IMR-90 (cell line): ENCODE measurements at regions not wholly inside any gene's neighbourhood (a gene's known extent, or its start where the extent isn't known, plus 50 kb on each side); places are given as distances from the start of the nearest gene placed in this dataset.

Experiments
- ATAC-seq: fragments of 200-7000 bp; cut with Tn5 transposase; 2 replicates; pipeline ENCODE4 v1.9.1; 2020; ENCODE audit warnings: low read depth, mild to moderate bottlenecking, moderate library complexity
- BruUV-seq: library from RNA; stranded (reverse); fragments of 400-500 nt; replicated peaks from 2 replicates; lab custom pipeline; 2021; lab: Mats Ljungman, UMichigan
- CTCF ChIA-PET: fragments of 300-600 bp; formaldehyde crosslinking; extraction: SDS; loops from one replicate; lab custom pipeline; 2021; ENCODE audit warnings: antibody characterized with exemption; lab: Yijun Ruan, JAX
- POLR2A ChIA-PET: fragments of 300-600 bp; sonication (Branson Sonifier 250); formaldehyde crosslinking; loops from one replicate; lab custom pipeline; 2022; ENCODE audit warnings: antibody characterized with exemption; ENCODE audit not compliant: unreplicated experiment; lab: Charles Lee
- DNase-seq: peaks from one replicate; pipeline ENCODE4 v3.0.0; 2013
- H2AFZ ChIP-seq: replicated peaks from 2 replicates; pipeline ENCODE3; 2013; ENCODE audit warnings: low read length, mild to moderate bottlenecking; ENCODE audit not compliant: poor library complexity
- H2AK5ac ChIP-seq: 2 replicates; pipeline ENCODE4 v1.6.1; 2013; ENCODE audit warnings: low read depth, low read length, inconsistent platforms
- H2AK9ac ChIP-seq: replicated peaks from 2 replicates; pipeline ENCODE3; 2013; ENCODE audit warnings: mild to moderate bottlenecking, low read depth, low read length, moderate library complexity; ENCODE audit not compliant: poor library complexity
- H2BK120ac ChIP-seq: 2 replicates; pipeline ENCODE4 v1.6.1; 2013; ENCODE audit warnings: low read depth, low read length, inconsistent platforms
- H2BK15ac ChIP-seq: 3 replicates; pipeline ENCODE4 v1.6.1; 2013; ENCODE audit warnings: low read depth, low read length, inconsistent platforms
- H2BK20ac ChIP-seq: 2 replicates; pipeline ENCODE4 v1.6.1; 2013; ENCODE audit warnings: low read depth, mild to moderate bottlenecking, inconsistent platforms, low read length, moderate library complexity
- H2BK5ac ChIP-seq: 2 replicates; pipeline ENCODE4 v1.6.1; 2013; ENCODE audit warnings: mild to moderate bottlenecking, low read depth, low read length, inconsistent platforms; ENCODE audit not compliant: poor library complexity, severe bottlenecking
- H3K14ac ChIP-seq: replicated peaks from 2 replicates; pipeline ENCODE4 v1.6.1; 2013; ENCODE audit warnings: low read depth, low read length, inconsistent platforms
- H3K18ac ChIP-seq: 2 replicates; pipeline ENCODE4 v1.6.1; 2013; ENCODE audit warnings: low read depth, low read length, control low read depth
- H3K23ac ChIP-seq: 2 replicates; pipeline ENCODE4 v1.6.1; 2013; ENCODE audit warnings: low read depth, low read length, inconsistent platforms
- H3K27ac ChIP-seq: 2 replicates; pipeline ENCODE4 v1.5.1; 2013; ENCODE audit warnings: mild to moderate bottlenecking, control low read depth, low read length; ENCODE audit not compliant: insufficient read depth
- H3K27me3 ChIP-seq: 2 replicates; pipeline ENCODE4 v1.6.1; 2013; ENCODE audit warnings: low read length; ENCODE audit not compliant: control insufficient read depth, insufficient read depth
- H3K36me3 ChIP-seq: 2 replicates; pipeline ENCODE4 v1.6.1; 2013; ENCODE audit warnings: low read length, mixed read lengths; ENCODE audit not compliant: control insufficient read depth, insufficient read depth
- H3K4ac ChIP-seq: 2 replicates; pipeline ENCODE4 v1.6.1; 2013; ENCODE audit warnings: low read depth, low read length, inconsistent platforms
- H3K4me1 ChIP-seq: 2 replicates; pipeline ENCODE4 v1.6.1; 2013; ENCODE audit warnings: low read length, mixed read lengths; ENCODE audit not compliant: control insufficient read depth, insufficient read depth
- H3K4me2 ChIP-seq: 2 replicates; pipeline ENCODE4 v1.6.1; 2013; ENCODE audit warnings: low read depth, mild to moderate bottlenecking, control low read depth, low read length, moderate library complexity
- H3K4me3 ChIP-seq: 2 replicates; pipeline ENCODE4 v1.5.1; 2013; ENCODE audit warnings: low read depth, mild to moderate bottlenecking, control low read depth, low read length, moderate library complexity; ENCODE audit not compliant: insufficient read depth
- H3K56ac ChIP-seq: 2 replicates; pipeline ENCODE4 v1.6.1; 2013; ENCODE audit warnings: low read length, inconsistent platforms; ENCODE audit not compliant: insufficient read depth; ENCODE audit errors: extremely low read depth
- H3K79me1 ChIP-seq, 2 experiments: 2 replicates each; pipeline ENCODE4 v1.6.1; 2013; ENCODE audit warnings: low read length in 2 of 2, inconsistent platforms in 1 of 2, low read depth in 1 of 2
- H3K9ac ChIP-seq: 2 replicates; pipeline ENCODE4 v1.6.1; 2013; ENCODE audit warnings: low read depth, low read length, control low read depth
- H3K9me1 ChIP-seq: 2 replicates; pipeline ENCODE4 v1.6.1; 2013; ENCODE audit warnings: low read length, inconsistent platforms; ENCODE audit not compliant: insufficient read depth
- H3K9me3 ChIP-seq: 2 replicates; pipeline ENCODE4 v1.6.1; 2013; ENCODE audit warnings: low read length; ENCODE audit not compliant: control insufficient read depth, insufficient read depth
- H4K20me1 ChIP-seq: 2 replicates; pipeline ENCODE4 v1.6.1; 2013; ENCODE audit warnings: low read length, inconsistent platforms; ENCODE audit not compliant: insufficient read depth
- H4K5ac ChIP-seq: 2 replicates; pipeline ENCODE4 v1.6.1; 2013; ENCODE audit warnings: mild to moderate bottlenecking, low read depth, low read length, control low read depth
- H4K8ac ChIP-seq, 2 experiments: 2 replicates each; pipeline ENCODE4 v1.6.1; 2013; ENCODE audit warnings: low read depth in 2 of 2, low read length in 2 of 2, control low read depth in 1 of 2, inconsistent platforms in 1 of 2
- H4K91ac ChIP-seq: 2 replicates; pipeline ENCODE4 v1.6.1; 2013; ENCODE audit warnings: low read depth, low read length, inconsistent platforms; ENCODE audit not compliant: insufficient read depth
- BHLHE40 ChIP-seq: fragments of 150-350 bp; IDR thresholded peaks from 2 replicates; pipeline ENCODE4 v1.6.1; 2016; ENCODE audit warnings: mild to moderate bottlenecking, low read depth, low read length
- CEBPB ChIP-seq: IDR thresholded peaks from 2 replicates; pipeline ENCODE4 v1.6.1; 2012; ENCODE audit warnings: low read depth, low read length, improper control_type of control experiment
- CHD1 ChIP-seq: IDR thresholded peaks from 2 replicates; pipeline ENCODE4 v1.6.1; 2012; ENCODE audit warnings: low read depth, low read length, improper control_type of control experiment
- CTCF ChIP-seq: conservative IDR thresholded peaks from 2 replicates; pipeline ENCODE4 v1.5.1; 2012; ENCODE audit warnings: mild to moderate bottlenecking, low read depth, low read length, improper control_type of control experiment
- ELK1 ChIP-seq: fragments of 150-350 bp; IDR thresholded peaks from 2 replicates; pipeline ENCODE4 v1.6.1; 2016; ENCODE audit warnings: low read depth, mild to moderate bottlenecking, low read length, moderate library complexity, borderline replicate concordance
- FOS ChIP-seq: fragments of 150-350 bp; IDR thresholded peaks from 2 replicates; pipeline ENCODE4 v1.6.1; 2016; ENCODE audit warnings: low read depth, low read length
- MAFK ChIP-seq: IDR thresholded peaks from 2 replicates; pipeline ENCODE4 v1.6.1; 2012; ENCODE audit warnings: low read depth, low read length, improper control_type of control experiment
- MAZ ChIP-seq: IDR thresholded peaks from 2 replicates; pipeline ENCODE4 v1.6.1; 2012; ENCODE audit warnings: low read depth, mild to moderate bottlenecking, low read length, improper control_type of control experiment, moderate library complexity, borderline replicate concordance
- MXI1 ChIP-seq: IDR thresholded peaks from 2 replicates; pipeline ENCODE4 v1.6.1; 2012; ENCODE audit warnings: low read depth, mild to moderate bottlenecking, low read length, moderate library complexity, borderline replicate concordance
- NFE2L2 ChIP-seq: fragments of 150-350 bp; IDR thresholded peaks from 2 replicates; pipeline ENCODE4 v1.6.1; 2016; ENCODE audit warnings: low read depth, mild to moderate bottlenecking, low read length
- POLR2A ChIP-seq: IDR thresholded peaks from 2 replicates; pipeline ENCODE4 v1.6.1; 2012; ENCODE audit warnings: mild to moderate bottlenecking, low read depth, low read length
- RAD21 ChIP-seq: IDR thresholded peaks from 2 replicates; pipeline ENCODE4 v1.6.1; 2012; ENCODE audit warnings: low read length, improper control_type of control experiment
- RCOR1 ChIP-seq: IDR thresholded peaks from 2 replicates; pipeline ENCODE4 v1.6.1; 2012; ENCODE audit warnings: mild to moderate bottlenecking, low read length, improper control_type of control experiment; ENCODE audit not compliant: insufficient replicate concordance
- RFX5 ChIP-seq: IDR thresholded peaks from 2 replicates; pipeline ENCODE4 v1.8.0; 2012; ENCODE audit warnings: low read depth, mild to moderate bottlenecking, low read length, moderate library complexity
- SMC3 ChIP-seq: fragments of 150-350 bp; IDR thresholded peaks from 2 replicates; pipeline ENCODE4 v1.6.1; 2016; ENCODE audit warnings: low read depth, mild to moderate bottlenecking, antibody characterized with exemption, low read length, moderate library complexity
- USF2 ChIP-seq: fragments of 150-350 bp; IDR thresholded peaks from 2 replicates; pipeline ENCODE4 v1.6.1; 2017; ENCODE audit warnings: mild to moderate bottlenecking, antibody characterized with exemption, low read length, low read depth
- WGBS, 2 experiments: methylation state at CpG; one replicate each; pipeline versions ENCODE4 v1.1.5 to v1.1.7; 2013; ENCODE audit warnings: missing lambda C conversion rate in 2 of 2; ENCODE audit not compliant: insufficient read length in 1 of 2; ENCODE audit errors: extremely low coverage in 2 of 2; 5-methylcytosine and 5-hydroxymethylcytosine counted together
- dilution Hi-C: fragments of 300-500 bp; cut with HindIII; formaldehyde crosslinking; loops from one replicate; pipeline ENCODE4 v1.14.3; 2018; ENCODE audit warnings: low sequenced_read_pairs; ENCODE audit not compliant: unreplicated experiment
- in situ Hi-C: fragments of 300-500 bp; cut with MboI; formaldehyde crosslinking; loops from 3 replicates; pipeline ENCODE4 v1.14.3; 2019; ENCODE audit warnings: low sequenced_read_pairs, inconsistent platforms, mixed read lengths
- intact Hi-C: fragments of 100-400 bp; cut with micrococcal nuclease; formaldehyde crosslinking; loops from 2 replicates; pipeline ENCODE4 v1.10.0; 2022

GRCh38 chr13:76730220-76730619 lies 156.0 kb downstream of the KCTD12 start:
- 0 out of 2 replicates have a peak, but pooled peaks cover 2% of the 10 kb centered on the region for H3K9me3 ChIP-seq
- in situ Hi-C loops (no loop called here), dilution Hi-C loops (no loop called here), intact Hi-C loops (no loop called here)
- TF ChIP-seq RFX5 (no peak), CHD1 (no peak), BHLHE40 (no peak), MXI1 (no peak), CTCF (no peak), ELK1 (no peak), MAFK (no peak), POLR2A (no peak), SMC3 (no peak), MAZ (no peak), USF2 (no peak), CEBPB (no peak), FOS (no peak), RAD21 (no peak), RCOR1 (no peak), NFE2L2 (no peak)
- H2BK5ac ChIP-seq = no peak overlapping the region
- H2AK5ac ChIP-seq = no peak overlapping the region
- H3K56ac ChIP-seq = no peak overlapping the region
- no peak overlapping the region for H2BK15ac ChIP-seq
- H2AFZ ChIP-seq = no peak overlapping the region
- DNase-seq = no peak
- no peaks in the 10 kb centered on the region for H3K36me3 ChIP-seq
- no peak overlapping the region for H4K91ac ChIP-seq
- H4K5ac ChIP-seq = no peak overlapping the region
- no peaks in the 10 kb centered on the region for H4K20me1 ChIP-seq
- no peaks in the 10 kb centered on the region for H3K27me3 ChIP-seq
- no peak overlapping the region for H3K4me2 ChIP-seq
- H3K23ac ChIP-seq = no peak overlapping the region
- CTCF ChIA-PET = no interaction called here
- POLR2A ChIA-PET = no interaction called here
- H3K4me3 ChIP-seq = no peak overlapping the region
- no peak for ATAC-seq
- no peak overlapping the region for H3K18ac ChIP-seq
- H4K8ac ChIP-seq = no peak overlapping the region
- no peaks in the 10 kb centered on the region for H3K79me1 ChIP-seq
- no peak overlapping the region for H3K4ac ChIP-seq
- H3K9me1 ChIP-seq = no peaks in the 10 kb centered on the region
- H3K9ac ChIP-seq = no peak overlapping the region
- H3K27ac ChIP-seq = no peak overlapping the region
- H3K4me1 ChIP-seq = peaks cover 2% of the 10 kb centered on the region; the same call in 1 of the 2 replicates
- no peak overlapping the region for H3K14ac ChIP-seq
- BruUV-seq = no TSS peak
- no peak overlapping the region for H2BK120ac ChIP-seq
- no peak overlapping the region for H2AK9ac ChIP-seq
- H2BK20ac ChIP-seq = no peak overlapping the region
- WGBS, 2 experiments = no CpG with 5 or more reads among the region's 4 CpGs
